Stimulated activated CD4-positive, alpha-beta T cell treated with anti-CD3 and anti-CD28 coated beads, Interleukin-4, amount 100 ng/mL, for 24 hours (primary cell): ENCODE measurements at regions not wholly inside any gene's neighbourhood (a gene's known extent, or its start where the extent isn't known, plus 50 kb on each side); places are given as distances from the start of the nearest gene placed in this dataset.

Experiments used
- DNase-seq: peaks from one replicate; pipeline ENCODE4 v3.0.0-alpha.2; 2020

DNA sequence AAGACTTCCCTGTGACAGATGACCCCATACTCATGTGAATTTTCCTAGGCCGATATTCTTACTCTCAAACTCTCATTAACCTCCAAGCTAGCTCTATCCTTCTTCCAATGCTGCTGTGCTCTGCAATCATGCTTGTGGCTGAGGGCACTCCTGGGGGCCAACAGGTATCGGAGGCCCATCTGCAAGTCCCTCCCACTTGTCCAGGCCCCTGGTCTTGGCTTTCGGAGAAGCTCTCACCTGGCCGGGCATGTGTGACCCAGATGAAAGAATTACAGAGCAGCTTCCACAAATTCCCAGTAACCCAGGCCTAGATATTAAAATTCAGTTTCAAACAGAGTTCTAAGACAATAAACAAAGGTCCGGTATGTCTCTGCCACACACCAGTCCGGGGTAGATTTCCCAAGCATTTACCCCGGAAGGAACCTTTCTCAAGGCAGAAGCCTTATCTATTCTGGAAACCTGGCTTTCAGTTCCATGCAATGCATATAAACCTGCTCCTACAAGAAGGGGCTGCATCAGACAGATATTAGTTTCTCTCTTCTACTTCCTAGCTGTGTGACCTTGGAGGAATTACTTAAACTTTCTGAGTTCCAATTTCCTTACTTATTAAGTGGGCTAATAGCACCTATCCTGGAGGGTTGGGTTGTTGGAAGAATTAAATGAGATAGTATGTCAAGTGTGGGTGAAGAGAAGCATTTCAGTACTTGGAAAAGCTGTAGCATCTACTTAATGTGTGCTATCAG, 270.8 kb downstream of the PTTG2 start:
- no peak for DNase-seq

- DNase-seq = no peak
These were observed 271.4 kb downstream of the PTTG2 start for GRCh38 chr4:38231626-38232025.

DNA sequence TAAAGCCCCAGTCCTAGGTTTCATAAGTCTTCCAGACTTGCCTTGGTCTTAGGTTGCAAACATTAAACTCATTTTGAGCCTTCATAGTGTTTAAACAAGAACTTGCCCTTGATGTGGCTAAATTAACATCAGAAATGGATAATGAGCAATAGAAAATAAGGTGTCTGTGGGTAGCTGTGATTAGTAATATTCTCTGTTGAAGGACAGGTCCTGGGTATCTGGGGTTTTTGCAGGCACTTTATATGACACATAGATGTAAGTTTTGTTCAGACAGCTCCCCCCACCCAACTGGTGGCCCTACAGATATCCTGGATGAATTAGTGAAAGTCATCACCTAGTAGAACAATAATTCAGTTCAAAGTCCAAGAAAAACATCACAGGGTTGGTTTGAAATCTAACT, 272.5 kb downstream of the PTTG2 start:
- DNase-seq = no peak

GRCh38 chr4:38233727-38234480, 273.7 kb downstream of the PTTG2 start:
- no peak for DNase-seq

DNA sequence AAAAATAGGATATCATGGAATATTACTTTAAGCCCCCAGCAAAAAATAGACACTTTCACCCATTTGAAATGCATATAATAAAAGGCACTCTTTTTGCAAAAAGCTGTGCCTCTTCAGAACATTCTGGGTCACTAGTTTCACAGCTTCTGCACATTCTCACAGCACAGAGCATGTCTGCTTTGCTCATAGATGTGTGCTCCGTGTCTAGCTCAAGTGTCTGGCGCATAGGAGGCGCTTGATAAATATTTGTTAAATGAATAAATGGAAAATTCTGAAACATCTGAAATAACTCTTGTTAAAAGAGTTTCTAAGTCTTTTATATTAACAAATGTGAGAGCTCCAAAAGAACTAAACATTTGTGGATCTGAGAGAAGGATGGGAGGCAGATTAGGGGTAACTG, 275.2 kb downstream of the PTTG2 start:
- DNase-seq = no peak

- no peak for DNase-seq
These were observed 275.8 kb downstream of the PTTG2 start for GRCh38 chr4:38236003-38236402.

DNA sequence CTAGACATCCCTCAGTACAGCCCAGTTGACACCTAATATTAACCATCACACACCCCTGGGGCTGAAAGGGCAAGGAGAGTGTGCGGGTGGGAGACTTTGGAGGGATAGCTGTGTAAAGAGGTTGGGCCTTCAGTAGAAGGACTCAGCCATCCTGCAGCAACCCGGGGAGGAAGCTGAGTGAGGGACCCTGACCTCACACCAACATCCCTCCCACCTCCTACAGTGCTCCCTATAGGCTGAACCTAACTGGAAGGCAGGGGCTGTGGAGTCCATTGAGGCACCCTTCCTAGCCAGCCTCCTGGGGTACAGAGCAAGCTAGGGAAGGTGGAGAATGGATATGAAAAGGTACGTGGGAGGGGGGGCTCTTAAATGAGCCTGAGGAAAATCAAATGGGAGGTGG, 276.3 kb downstream of the PTTG2 start:
- DNase-seq = no peak

DNA sequence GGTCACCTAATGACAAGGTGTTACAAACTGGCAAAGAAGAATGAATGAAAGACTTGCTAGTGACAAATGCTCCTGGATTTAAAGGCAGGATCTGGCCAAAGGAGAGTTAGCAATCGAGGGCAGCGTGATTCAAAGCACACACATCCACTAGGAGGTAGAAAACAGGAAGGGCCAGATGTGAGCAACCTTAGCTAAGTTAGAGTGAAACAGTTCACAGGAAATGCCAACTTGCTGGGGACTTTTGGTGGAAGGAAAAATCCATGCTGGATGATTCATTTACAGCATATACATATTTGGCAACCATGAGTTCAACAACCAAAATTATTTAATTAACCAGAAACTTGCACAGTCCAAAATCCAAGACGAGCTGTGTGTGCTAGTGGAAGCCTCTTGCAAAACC, 276.9 kb downstream of the PTTG2 start:
- DNase-seq = no peak

GRCh38 chr4:38241541-38241940, 281.3 kb downstream of the PTTG2 start:
- no peak for DNase-seq

- no peak for DNase-seq
These were observed 281.9 kb downstream of the PTTG2 start for GRCh38 chr4:38242101-38242500.

DNA sequence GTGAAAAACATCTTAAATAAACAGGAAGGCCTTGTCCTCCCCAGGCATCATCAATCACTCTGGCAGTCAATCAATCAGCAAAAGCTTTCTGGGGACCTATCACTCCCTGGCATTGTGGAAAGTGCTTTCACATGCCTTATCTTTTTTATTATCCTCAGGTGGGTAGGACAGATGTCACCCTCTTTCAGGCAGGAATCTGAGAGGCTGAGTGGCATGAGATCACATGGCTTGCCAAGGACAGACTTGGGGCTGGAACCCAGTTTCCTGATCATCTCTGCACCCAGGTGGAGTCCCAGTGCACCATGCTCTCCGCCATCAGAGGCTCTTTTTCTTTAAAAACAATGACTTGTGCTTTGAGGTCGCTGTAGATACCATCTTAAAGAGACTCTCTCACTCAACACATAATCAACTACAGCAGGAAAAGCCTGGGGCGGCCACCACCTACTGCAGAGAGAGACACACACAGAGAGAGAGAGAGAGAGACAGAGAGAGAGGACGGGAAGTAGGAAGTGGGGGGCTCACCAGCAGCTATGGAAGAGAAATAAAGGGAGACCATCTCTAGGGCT, 282.7 kb downstream of the PTTG2 start:
- DNase-seq = no peak

- no peak for DNase-seq
These were observed 283.3 kb downstream of the PTTG2 start for GRCh38 chr4:38243388-38244053.

GRCh38 chr4:38254825-38255224, 294.6 kb downstream of the PTTG2 start:
- no peak for DNase-seq

DNA sequence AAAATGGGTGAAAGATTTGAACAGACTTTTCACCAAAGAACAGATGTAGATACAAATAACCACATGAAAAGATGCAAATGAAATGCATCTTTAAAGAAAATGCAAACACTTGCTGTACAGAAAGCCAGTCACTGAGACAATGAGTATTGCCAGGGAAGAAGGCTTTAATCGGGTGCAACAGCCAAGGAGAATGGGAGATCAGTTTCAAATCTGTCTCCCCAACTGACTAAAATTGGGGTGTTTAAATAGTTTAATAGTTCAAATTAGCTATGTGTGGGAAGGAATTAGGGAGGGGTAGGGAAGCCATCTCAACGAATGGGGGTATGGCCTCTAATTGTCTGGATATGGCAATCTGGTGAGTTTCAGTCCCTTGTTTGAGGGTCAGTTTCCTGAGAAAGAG, 295.4 kb downstream of the PTTG2 start:
- no peak for DNase-seq

DNA sequence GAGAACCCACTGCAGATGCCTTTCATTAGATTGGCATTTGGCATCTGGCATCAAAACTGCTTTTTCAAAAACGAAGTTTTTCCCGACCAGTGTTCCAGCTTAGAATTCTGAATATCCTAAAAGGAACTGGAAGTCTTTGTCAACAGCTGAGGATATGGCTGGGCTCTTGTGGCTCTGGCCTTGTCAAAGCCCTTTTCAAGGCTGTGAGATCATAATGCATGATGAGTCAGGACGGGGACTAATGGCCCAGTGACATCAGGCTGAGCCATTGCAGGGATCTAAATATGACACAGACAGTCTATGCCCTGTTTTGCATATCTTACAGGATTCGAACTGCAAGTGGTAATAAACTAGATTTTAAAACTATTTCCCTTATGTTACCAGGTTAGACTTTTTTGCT, 306.4 kb downstream of the PTTG2 start:
- peak; percentile 36 for DNase-seq

GRCh38 chr4:38268108-38268820, 308.1 kb downstream of the PTTG2 start:
- no peak for DNase-seq

DNA sequence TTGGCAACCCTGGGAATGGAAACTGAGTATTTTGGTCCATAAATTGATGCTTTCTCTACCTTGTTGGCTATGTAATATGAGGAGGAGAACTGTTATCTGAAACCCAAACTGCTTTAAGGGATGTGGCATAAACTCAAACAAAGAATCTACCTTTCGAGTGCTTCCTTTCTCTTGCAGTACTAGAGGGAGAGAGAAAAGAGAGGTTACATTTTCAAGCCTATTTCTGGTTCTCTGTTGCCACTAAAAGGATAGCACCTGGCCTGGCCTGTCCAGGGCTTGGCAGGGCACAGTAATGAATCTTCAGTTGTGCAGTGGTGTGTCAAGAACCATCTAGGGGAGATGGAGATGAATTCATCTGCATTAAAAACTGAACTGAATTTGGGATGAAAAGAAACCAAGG, 308.6 kb downstream of the PTTG2 start:
- no peak for DNase-seq

GRCh38 chr4:38273407-38273806, 313.2 kb downstream of the PTTG2 start:
- no peak for DNase-seq

- no peak for DNase-seq
These were observed 315.3 kb downstream of the PTTG2 start for GRCh38 chr4:38275331-38276100.

- no peak for DNase-seq
These were observed 318.1 kb downstream of the PTTG2 start for GRCh38 chr4:38278255-38278654.

- DNase-seq = no peak
These were observed 318.9 kb downstream of the PTTG2 start for GRCh38 chr4:38279077-38279476.

DNA sequence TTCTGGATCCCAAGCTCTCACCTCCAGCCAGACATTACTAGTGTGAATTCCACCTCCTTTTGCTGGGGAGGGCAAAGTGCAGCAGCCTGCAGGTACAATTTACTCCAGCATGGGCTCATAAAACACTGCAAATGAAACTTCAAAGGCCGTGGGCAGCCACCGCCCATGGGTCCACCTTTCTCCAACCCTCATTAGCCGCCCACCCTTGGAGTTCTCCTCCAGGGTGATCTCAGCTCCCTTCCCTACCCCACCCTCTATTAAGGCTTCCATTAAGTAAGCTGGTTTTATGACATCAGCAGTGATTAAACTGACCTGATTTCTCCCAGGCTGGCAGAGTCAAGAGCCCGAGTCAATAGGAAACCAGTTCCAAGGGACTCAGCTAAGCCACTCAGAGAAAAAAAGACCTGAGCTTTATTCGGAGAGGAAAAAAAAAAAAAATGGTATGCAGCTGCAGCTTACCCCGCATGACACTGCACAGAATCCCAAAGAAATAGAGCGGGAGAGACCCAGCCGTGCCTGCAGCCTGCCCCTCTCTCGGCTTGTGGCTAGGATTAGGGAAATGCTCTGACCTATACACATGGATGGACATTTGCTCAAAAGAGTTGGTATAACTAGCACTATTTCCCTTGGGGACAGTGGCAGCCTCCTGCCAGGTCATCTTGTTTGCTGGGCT, 319.6 kb downstream of the PTTG2 start:
- DNase-seq = no peak
